ENCODE measurements at regions not wholly inside any gene's neighbourhood (a gene's known extent, or its start where the extent isn't known, plus 50 kb on each side); places are given as distances from the start of the nearest gene placed in this dataset.

DNA sequence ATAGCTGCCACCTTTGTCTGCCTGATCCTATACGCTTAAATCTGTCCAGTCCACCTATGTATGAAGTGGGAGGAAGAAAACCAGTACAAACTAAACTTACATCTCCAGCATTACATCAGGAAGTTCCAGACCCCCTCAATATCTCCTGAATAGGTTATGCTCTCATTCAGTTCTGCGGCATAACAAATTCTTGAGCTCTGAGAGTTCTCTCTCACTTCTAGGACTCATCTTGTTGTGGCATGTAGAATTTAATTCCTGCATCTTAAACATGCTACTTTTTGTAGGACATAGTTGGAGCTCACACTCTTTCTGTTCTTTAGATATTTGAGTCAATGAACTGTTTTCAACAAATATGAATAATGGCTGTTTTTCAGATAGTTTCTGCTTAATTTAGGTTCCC, 662.5 kb downstream of the CDH11 start:
- TF ChIP-seq, protein P1, sequence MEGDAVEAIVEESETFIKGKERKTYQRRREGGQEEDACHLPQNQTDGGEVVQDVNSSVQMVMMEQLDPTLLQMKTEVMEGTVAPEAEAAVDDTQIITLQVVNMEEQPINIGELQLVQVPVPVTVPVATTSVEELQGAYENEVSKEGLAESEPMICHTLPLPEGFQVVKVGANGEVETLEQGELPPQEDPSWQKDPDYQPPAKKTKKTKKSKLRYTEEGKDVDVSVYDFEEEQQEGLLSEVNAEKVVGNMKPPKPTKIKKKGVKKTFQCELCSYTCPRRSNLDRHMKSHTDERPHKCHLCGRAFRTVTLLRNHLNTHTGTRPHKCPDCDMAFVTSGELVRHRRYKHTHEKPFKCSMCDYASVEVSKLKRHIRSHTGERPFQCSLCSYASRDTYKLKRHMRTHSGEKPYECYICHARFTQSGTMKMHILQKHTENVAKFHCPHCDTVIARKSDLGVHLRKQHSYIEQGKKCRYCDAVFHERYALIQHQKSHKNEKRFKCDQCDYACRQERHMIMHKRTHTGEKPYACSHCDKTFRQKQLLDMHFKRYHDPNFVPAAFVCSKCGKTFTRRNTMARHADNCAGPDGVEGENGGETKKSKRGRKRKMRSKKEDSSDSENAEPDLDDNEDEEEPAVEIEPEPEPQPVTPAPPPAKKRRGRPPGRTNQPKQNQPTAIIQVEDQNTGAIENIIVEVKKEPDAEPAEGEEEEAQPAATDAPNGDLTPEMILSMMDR (IDR thresholded peaks at IDR 0.05): no peak

DNA sequence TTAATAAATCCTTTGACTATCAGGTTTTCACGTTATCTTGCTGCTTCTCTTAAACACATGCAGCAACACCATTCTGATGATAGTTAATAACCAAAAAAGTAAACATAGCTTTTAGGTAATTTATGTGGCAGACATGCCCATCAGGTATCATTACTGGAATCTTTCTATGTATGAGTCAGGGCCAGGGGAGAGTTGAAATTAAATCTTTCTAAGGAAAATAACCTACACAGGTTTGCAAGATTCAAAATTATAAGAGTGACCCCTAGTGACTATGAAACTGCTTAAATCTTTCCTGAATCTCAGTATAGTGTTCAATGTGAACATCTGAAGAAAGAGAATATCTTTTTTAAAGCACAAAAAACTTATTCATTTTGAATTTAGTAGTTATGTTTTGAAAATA, 666.6 kb downstream of the CDH11 start:
- TF ChIP-seq, protein P1 (IDR thresholded peaks at IDR 0.05): no peak

DNA sequence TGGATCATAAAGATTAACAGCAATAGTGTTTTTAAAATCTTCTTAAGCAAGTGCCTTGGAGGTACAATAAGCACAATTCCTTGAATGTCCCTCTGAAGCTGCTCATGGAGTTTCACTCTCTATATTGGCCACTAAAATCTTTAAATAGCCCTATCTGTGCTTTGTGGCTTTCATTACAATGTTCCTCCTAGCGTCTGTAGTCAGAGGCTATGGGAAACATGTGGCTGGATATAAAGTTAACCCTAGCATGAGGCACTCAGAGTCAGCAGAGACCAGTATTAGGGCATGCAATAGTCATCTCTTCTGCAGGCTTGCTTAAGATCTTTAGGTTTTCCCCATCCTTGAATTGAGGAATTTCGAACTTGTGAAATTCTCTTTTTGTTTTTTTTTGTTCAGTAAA, 668.2 kb downstream of the CDH11 start:
- TF ChIP-seq, protein P1 (IDR thresholded peaks at IDR 0.05): no peak

DNA sequence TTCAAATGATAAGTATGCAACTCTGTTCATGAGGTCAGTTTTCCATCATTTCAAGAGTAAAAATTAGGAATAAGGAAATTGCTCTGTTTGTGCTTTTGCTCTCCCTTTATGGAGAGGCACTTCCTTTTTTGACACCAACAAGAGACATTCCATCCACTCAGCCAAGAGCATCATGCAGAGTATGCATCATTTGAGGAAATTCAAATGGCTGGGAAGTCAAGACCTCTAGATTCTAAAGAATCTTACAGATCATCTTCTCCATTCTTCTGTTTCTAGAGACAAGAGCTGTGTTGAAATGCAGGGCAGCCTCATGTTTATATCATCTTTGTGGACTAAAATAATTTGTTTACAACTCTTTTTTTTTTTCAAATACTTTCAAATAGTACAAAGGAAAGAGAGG, 669.4 kb downstream of the CDH11 start:
- TF ChIP-seq, protein P1 (IDR thresholded peaks at IDR 0.05): no peak

DNA sequence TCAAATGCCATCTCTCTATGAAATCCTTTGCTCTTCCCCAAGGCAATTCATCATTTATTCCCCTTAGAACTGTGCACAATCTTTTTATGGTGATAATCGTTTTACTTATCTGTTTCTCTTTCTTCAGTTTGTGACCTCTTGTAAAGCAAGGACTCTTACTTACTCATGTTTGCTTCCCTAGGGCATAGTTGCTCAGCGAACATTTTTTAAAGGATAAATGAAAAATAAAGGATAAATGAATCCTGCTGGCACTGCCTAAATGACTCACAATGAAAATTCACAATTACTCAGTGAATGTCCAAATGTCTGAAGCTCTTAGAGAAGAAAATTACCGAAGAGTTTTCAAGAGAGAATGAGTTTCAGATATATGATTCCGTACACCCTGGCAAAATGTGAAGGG, 671.7 kb downstream of the CDH11 start:
- TF ChIP-seq, protein P1 (IDR thresholded peaks at IDR 0.05): no peak

DNA sequence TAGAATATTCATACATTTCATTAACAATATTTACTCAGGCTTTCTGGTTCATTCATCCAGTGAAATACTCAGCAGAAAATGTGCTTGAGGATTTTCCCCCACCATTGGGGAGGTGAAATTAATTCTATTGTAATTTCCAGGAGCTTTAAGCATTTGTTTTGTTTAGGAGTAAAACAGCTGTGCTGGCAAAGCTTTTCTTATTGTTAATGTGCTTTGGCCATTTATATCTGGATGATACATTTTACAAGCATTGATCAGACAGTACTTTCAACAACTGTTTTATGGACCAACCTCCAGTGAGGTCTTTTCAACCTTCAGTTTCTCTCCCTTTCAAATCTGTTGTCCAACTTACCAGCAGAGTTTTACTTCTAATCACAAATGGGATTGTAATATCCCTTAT, 672.4 kb downstream of the CDH11 start:
- TF ChIP-seq, protein P1 (IDR thresholded peaks at IDR 0.05): no peak

DNA sequence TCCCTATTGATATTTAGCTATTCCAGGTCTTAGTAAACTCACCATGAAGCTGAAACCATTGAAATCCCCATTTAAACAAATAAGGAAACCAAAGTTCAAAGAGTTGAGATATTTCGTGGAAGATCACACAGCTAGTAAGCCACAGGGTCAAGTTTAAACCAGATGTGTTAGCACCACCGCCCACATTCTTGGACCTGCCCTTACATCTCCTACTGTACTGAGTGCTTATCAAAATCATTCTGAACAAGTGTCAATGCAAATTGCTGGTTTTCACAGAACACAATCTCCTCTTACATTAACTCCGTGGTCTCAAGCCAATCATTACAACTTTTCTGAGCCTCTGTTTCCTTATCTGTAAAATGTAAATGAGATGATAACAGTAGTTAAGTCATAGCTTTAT, 676.2 kb downstream of the CDH11 start:
- TF ChIP-seq, protein P1 (IDR thresholded peaks at IDR 0.05): no peak

DNA sequence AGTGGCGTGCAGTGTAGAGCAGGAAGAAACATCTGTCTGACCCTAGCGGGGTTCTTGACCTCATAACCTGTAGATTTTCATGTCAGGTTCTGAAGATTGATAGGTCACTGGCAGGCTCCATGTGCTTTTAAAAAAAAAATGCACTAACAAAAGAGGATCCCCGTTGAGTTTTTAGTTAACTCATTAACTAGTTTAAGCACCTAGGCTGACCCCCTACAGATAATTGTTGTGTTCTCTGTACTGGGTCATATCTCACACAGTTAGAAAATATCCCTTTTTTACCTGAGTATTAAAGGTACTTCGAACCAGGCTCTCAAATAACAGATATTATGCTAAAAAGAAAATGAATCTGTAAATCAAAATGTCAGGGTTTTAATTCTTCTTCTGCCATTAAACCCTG, 676.6 kb downstream of the CDH11 start:
- TF ChIP-seq, protein P1 (IDR thresholded peaks at IDR 0.05): no peak
